ENCODE measurements at regions not wholly inside any gene's neighbourhood (a gene's known extent, or its start where the extent isn't known, plus 50 kb on each side); places are given as distances from the start of the nearest gene placed in this dataset.

- TF ChIP-seq, protein P1, sequence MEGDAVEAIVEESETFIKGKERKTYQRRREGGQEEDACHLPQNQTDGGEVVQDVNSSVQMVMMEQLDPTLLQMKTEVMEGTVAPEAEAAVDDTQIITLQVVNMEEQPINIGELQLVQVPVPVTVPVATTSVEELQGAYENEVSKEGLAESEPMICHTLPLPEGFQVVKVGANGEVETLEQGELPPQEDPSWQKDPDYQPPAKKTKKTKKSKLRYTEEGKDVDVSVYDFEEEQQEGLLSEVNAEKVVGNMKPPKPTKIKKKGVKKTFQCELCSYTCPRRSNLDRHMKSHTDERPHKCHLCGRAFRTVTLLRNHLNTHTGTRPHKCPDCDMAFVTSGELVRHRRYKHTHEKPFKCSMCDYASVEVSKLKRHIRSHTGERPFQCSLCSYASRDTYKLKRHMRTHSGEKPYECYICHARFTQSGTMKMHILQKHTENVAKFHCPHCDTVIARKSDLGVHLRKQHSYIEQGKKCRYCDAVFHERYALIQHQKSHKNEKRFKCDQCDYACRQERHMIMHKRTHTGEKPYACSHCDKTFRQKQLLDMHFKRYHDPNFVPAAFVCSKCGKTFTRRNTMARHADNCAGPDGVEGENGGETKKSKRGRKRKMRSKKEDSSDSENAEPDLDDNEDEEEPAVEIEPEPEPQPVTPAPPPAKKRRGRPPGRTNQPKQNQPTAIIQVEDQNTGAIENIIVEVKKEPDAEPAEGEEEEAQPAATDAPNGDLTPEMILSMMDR (conservative IDR thresholded peaks at IDR 0.05; ENCODE audit: low read depth in 2 of 2) = no peak
- no peak for TF ChIP-seq EZH2 (IDR thresholded peaks at IDR 0.05; ENCODE audit: low read depth, unreplicated experiment)
- TF ChIP-seq REST (IDR thresholded peaks at IDR 0.05; ENCODE audit: unreplicated experiment) = no peak
- TF ChIP-seq EZH2phosphoT487 (IDR thresholded peaks at IDR 0.05; ENCODE audit: unreplicated experiment) = no peak
- no peak for TF ChIP-seq POLR2AphosphoS5 (IDR thresholded peaks at IDR 0.05; ENCODE audit: low read depth)
- TF ChIP-seq, protein P2, sequence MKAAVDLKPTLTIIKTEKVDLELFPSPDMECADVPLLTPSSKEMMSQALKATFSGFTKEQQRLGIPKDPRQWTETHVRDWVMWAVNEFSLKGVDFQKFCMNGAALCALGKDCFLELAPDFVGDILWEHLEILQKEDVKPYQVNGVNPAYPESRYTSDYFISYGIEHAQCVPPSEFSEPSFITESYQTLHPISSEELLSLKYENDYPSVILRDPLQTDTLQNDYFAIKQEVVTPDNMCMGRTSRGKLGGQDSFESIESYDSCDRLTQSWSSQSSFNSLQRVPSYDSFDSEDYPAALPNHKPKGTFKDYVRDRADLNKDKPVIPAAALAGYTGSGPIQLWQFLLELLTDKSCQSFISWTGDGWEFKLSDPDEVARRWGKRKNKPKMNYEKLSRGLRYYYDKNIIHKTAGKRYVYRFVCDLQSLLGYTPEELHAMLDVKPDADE (IDR thresholded peaks at IDR 0.05) = no peak
- no peak for TF ChIP-seq STAT1 (IDR thresholded peaks at IDR 0.05; ENCODE audit: unreplicated experiment)
These were observed 115.8 kb upstream of the SHISA3 start for GRCh38 chr4:42281324-42282020.

Measured in GM23338 (cell line).